ENCODE measurements at regions not wholly inside any gene's neighbourhood (a gene's known extent, or its start where the extent isn't known, plus 50 kb on each side); places are given as distances from the start of the nearest gene placed in this dataset.

- no peaks in the 10 kb centered on the region for H3K27me3 ChIP-seq (ENCODE audit: insufficient read depth)
- Mint-ChIP-seq H3K36me3 (ENCODE audit: low read depth) (peaks cover 49% of the 10 kb centered on the region), H3K27me3 (ENCODE audit: insufficient read depth, low read depth, poor library complexity) (no peaks in the 10 kb centered on the region), H3K4me1 (peaks cover 40% of the 10 kb centered on the region), H3K9me3 (peaks cover 35% of the 10 kb centered on the region), H3K4me3 (no peak overlapping the region), H3K27ac (no peak overlapping the region; the same call in 1 of the 2 replicates)
- peak overlapping the region; percentile 77; the same call in 1 of the 2 replicates for H3K27ac ChIP-seq (ENCODE audit: low read depth)
- peaks cover 7% of the 10 kb centered on the region for H3K9me2 ChIP-seq (ENCODE audit: insufficient read depth)
- H3K79me2 ChIP-seq (replicated peaks; ENCODE audit: insufficient read depth): no peaks in the 10 kb centered on the region
- 0 out of 2 replicates have a peak overlapping the region, but pooled peaks have one; percentile 0 for H3K4me3 ChIP-seq
- H3K36me3 ChIP-seq (ENCODE audit: insufficient read depth): 0 out of 2 replicates have a peak, but pooled peaks cover 12% of the 10 kb centered on the region
- peak overlapping the region; percentile 65 for H3K4me2 ChIP-seq
- H3K4me1 ChIP-seq (ENCODE audit: insufficient read depth): peaks cover 29% of the 10 kb centered on the region
- no peak for ATAC-seq
- no peak overlapping the region for H2AFZ ChIP-seq
- no peak for DNase-seq (ENCODE audit: low spot score)
- H4K20me1 ChIP-seq (replicated peaks; ENCODE audit: insufficient read depth): no peaks in the 10 kb centered on the region
- TF ChIP-seq CTCF (conservative IDR thresholded peaks at IDR 0.05; ENCODE audit: low read depth in 2 of 2) (no peak), ETS1 (IDR thresholded peaks at IDR 0.05) (no peak)
- H3F3A ChIP-seq (replicated peaks; ENCODE audit: low read depth): no peaks in the 10 kb centered on the region
Measured at GRCh38 chr10:105674448-105674847, 1033.4 kb downstream of the SORCS3 start.

GRCh38 chr10:105658696-105659095 lies 1017.6 kb downstream of the SORCS3 start:
- Mint-ChIP-seq H3K27ac (no peak overlapping the region), H3K36me3 (ENCODE audit: low read depth) (no peaks in the 10 kb centered on the region), H3K4me1 (peaks cover 25% of the 10 kb centered on the region), H3K9me3 (no peaks in the 10 kb centered on the region), H3K4me3 (no peak overlapping the region), H3K27me3 (ENCODE audit: insufficient read depth, low read depth, poor library complexity) (peaks cover 2% of the 10 kb centered on the region)
- H3K4me3 ChIP-seq: no peak overlapping the region
- H3K27ac ChIP-seq (ENCODE audit: low read depth): no peak overlapping the region
- no peaks in the 10 kb centered on the region for H4K20me1 ChIP-seq (replicated peaks; ENCODE audit: insufficient read depth)
- DNase-seq (ENCODE audit: low spot score) (no peak), ATAC-seq (no peak)
- no peaks in the 10 kb centered on the region for H3K79me2 ChIP-seq (replicated peaks; ENCODE audit: insufficient read depth)
- H3F3A ChIP-seq (replicated peaks; ENCODE audit: low read depth): no peaks in the 10 kb centered on the region
- peaks cover 8% of the 10 kb centered on the region for H3K9me2 ChIP-seq (ENCODE audit: insufficient read depth)
- H2AFZ ChIP-seq: no peak overlapping the region
- H3K36me3 ChIP-seq (ENCODE audit: insufficient read depth): no peaks in the 10 kb centered on the region
- no peaks in the 10 kb centered on the region for H3K27me3 ChIP-seq (ENCODE audit: insufficient read depth)
- H3K4me2 ChIP-seq: no peak overlapping the region
- H3K4me1 ChIP-seq (ENCODE audit: insufficient read depth): peaks cover 18% of the 10 kb centered on the region
- TF ChIP-seq ZNF462 (CRISPR knock-in tag; IDR thresholded peaks at IDR 0.05) (no peak), STAT1 (IDR thresholded peaks at IDR 0.05; ENCODE audit: unreplicated experiment) (no peak), NANOG (IDR thresholded peaks at IDR 0.05; ENCODE audit: borderline replicate concordance) (no peak), JUNB (IDR thresholded peaks at IDR 0.05; ENCODE audit: unreplicated experiment) (no peak), ETS1 (IDR thresholded peaks at IDR 0.05) (no peak), ZNF331 (CRISPR knock-in tag; IDR thresholded peaks at IDR 0.05; ENCODE audit: low read depth) (no peak), ZNF114 (CRISPR knock-in tag; IDR thresholded peaks at IDR 0.05) (no peak), CREB1 (CRISPR knock-in tag; IDR thresholded peaks at IDR 0.05; ENCODE audit: low read depth) (no peak), EZH2phosphoT487 (IDR thresholded peaks at IDR 0.05; ENCODE audit: unreplicated experiment) (no peak)

All from GM23338 (cell line).